Liver (tissue), 8 donors: ENCODE measurements at regions not wholly inside any gene's neighbourhood (a gene's known extent, or its start where the extent isn't known, plus 50 kb on each side); places are given as distances from the start of the nearest gene placed in this dataset.

Experiments used
- DNase-seq: peaks from one replicate; pipeline ENCODE4 v3.0.0-alpha.2; 2017; ENCODE audit warnings: low spot score
- H3K27ac ChIP-seq, 2 donors: one replicate each; pipeline ENCODE4 v1.7.0; 2013; ENCODE audit warnings: inconsistent platforms in 2 of 2, low read length in 2 of 2, control low read depth in 1 of 2, low read depth in 1 of 2, mild to moderate bottlenecking in 1 of 2
- H3K27me3 ChIP-seq, 4 donors: one replicate each; pipeline versions ENCODE4 v1.6.1 to v1.7.0; 2013; ENCODE audit warnings: low read length in 3 of 4, inconsistent platforms in 1 of 4, mild to moderate bottlenecking in 1 of 4, moderate library complexity in 1 of 4; ENCODE audit not compliant: control insufficient read depth in 4 of 4, insufficient read depth in 4 of 4
- H3K36me3 ChIP-seq, 4 donors: one replicate each; pipeline versions ENCODE4 v1.6.1 to v1.7.0; 2013; ENCODE audit warnings: low read length in 3 of 4, mild to moderate bottlenecking in 3 of 4, low read depth in 1 of 4, moderate library complexity in 1 of 4; ENCODE audit not compliant: control insufficient read depth in 4 of 4, insufficient read depth in 3 of 4
- H3K4me1 ChIP-seq, 4 donors: one replicate each; pipeline versions ENCODE4 v1.6.1 to v1.7.0; 2013; ENCODE audit warnings: low read length in 3 of 4, mild to moderate bottlenecking in 3 of 4, moderate library complexity in 1 of 4; ENCODE audit not compliant: control insufficient read depth in 4 of 4, insufficient read depth in 4 of 4
- H3K4me3 ChIP-seq, 3 donors: one replicate each; pipeline versions ENCODE4 v1.6.1 to v1.7.0; 2013; ENCODE audit warnings: low read length in 3 of 3, control low read depth in 1 of 3, low read depth in 1 of 3, mild to moderate bottlenecking in 1 of 3
- H3K9ac ChIP-seq, 2 donors: one replicate each; pipeline ENCODE4 v1.7.0; 2013; ENCODE audit warnings: low read length in 2 of 2, mild to moderate bottlenecking in 2 of 2, moderate library complexity in 2 of 2, control low read depth in 1 of 2, low read depth in 1 of 2
- H3K9me3 ChIP-seq, 4 donors: one replicate each; pipeline versions ENCODE4 v1.6.1 to v1.7.0; 2013; ENCODE audit warnings: low read length in 3 of 4; ENCODE audit not compliant: control insufficient read depth in 4 of 4
- FOXA1 ChIP-seq: IDR thresholded peaks from 2 replicates; pipeline ENCODE4 v1.6.1; 2016; ENCODE audit warnings: antibody characterized with exemption
- GABPA ChIP-seq, 2 donors: IDR thresholded peaks in 1 of 2; conservative IDR thresholded peaks in 1 of 2; 2 replicates each; pipeline ENCODE4 v1.6.1; 2016; ENCODE audit warnings: antibody characterized with exemption in 2 of 2, mild to moderate bottlenecking in 1 of 2, moderate library complexity in 1 of 2
- HNF4A ChIP-seq, 2 donors: conservative IDR thresholded peaks; 2 replicates each; pipeline ENCODE4 v1.6.1; 2016; ENCODE audit warnings: antibody characterized with exemption in 2 of 2, mild to moderate bottlenecking in 2 of 2
- JUND ChIP-seq, 2 donors: IDR thresholded peaks; 2 replicates each; pipeline ENCODE4 v1.6.1; 2016; ENCODE audit warnings: antibody characterized with exemption in 2 of 2
- NR2F2 ChIP-seq: IDR thresholded peaks from 2 replicates; pipeline ENCODE4 v1.6.1; 2016; ENCODE audit warnings: antibody characterized with exemption
- RAD21 ChIP-seq, 2 donors: IDR thresholded peaks; 2 replicates each; pipeline ENCODE4 v1.6.1; 2016; ENCODE audit warnings: antibody characterized with exemption in 2 of 2, mild to moderate bottlenecking in 2 of 2
- TAF1 ChIP-seq: conservative IDR thresholded peaks from 2 replicates; pipeline ENCODE4 v1.6.1; 2016; ENCODE audit warnings: antibody characterized with exemption, mild to moderate bottlenecking
- YY1 ChIP-seq: IDR thresholded peaks from 2 replicates; pipeline ENCODE4 v1.6.1; 2016; ENCODE audit warnings: antibody characterized with exemption, mild to moderate bottlenecking
- WGBS: extraction: QIAGEN DNeasy Blood & Tissue Kit; methylation state at CpG from one replicate; pipeline ENCODE4 v1.1.7; 2013; 5-methylcytosine and 5-hydroxymethylcytosine counted together
- TF ChIP-seq, protein P1 (sequence below): IDR thresholded peaks from 2 replicates; pipeline ENCODE4 v1.6.1; 2016; ENCODE audit warnings: antibody characterized with exemption
- TF ChIP-seq, protein P2 (sequence below): IDR thresholded peaks from 2 replicates; pipeline ENCODE4 v1.6.1; 2016; ENCODE audit warnings: antibody characterized with exemption
- TF ChIP-seq, protein P3 (sequence below): IDR thresholded peaks from 2 replicates; pipeline ENCODE4 v1.6.1; 2016; ENCODE audit warnings: antibody characterized with exemption, mild to moderate bottlenecking
- TF ChIP-seq, protein P4 (sequence below): IDR thresholded peaks from 2 replicates; pipeline ENCODE4 v1.6.1; 2016; ENCODE audit warnings: antibody characterized with exemption
- TF ChIP-seq, protein P5 (sequence below): fragments of 150-350 bp; IDR thresholded peaks from 2 replicates; pipeline ENCODE4 v1.5.1; 2017; ENCODE audit warnings: improper control_type of control experiment, low read depth, low read length; ENCODE audit not compliant: missing input control
- donor health status: healthy.
- donor health status: healthy.
- donor health status: healthy.
- donor health status: healthy.
- donor health status: healthy.

DNA sequence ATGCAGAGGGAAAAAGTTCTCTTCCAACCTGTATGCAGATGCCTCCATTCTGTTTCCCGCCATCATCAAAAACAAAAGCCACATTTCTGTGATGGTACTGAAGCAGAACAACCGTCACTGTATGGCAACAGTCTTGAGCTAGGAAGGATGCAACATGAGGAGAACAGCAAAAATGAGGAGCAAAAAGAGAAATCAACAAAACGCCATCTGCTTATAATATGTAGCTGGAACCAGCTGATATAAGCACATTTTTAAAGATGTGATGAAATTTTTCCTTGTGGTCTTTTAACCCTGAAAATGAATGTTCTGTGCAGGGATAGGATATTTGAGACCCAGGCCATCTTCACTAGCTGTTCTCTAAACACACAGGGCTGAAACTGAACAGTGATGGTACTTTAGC, 287.0 kb downstream of the ZIC4 start:
- Histone ChIP-seq H3K9ac (no peak overlapping the region), H3K4me3 (no peak overlapping the region), H3K27ac (no peak overlapping the region), H3K4me1 (no peaks in the 10 kb centered on the region), H3K9me3 (no peaks in the 10 kb centered on the region), H3K36me3 (no peaks in the 10 kb centered on the region), H3K27me3 (no peaks in the 10 kb centered on the region)
- WGBS: 77% methylated on average over 3 of the region's 3 CpGs
- TF ChIP-seq RAD21 (IDR thresholded peaks at IDR 0.05) (no peak), HNF4A (conservative IDR thresholded peaks at IDR 0.05) (no peak), JUND (IDR thresholded peaks at IDR 0.05) (no peak), NR2F2 (no peak), TAF1 (no peak), YY1 (no peak), FOXA1 (no peak), GABPA (IDR thresholded peaks at IDR 0.05 in 1 of 2, conservative IDR thresholded peaks at IDR 0.05 in 1 of 2) (no peak)
- TF ChIP-seq, protein P1, sequence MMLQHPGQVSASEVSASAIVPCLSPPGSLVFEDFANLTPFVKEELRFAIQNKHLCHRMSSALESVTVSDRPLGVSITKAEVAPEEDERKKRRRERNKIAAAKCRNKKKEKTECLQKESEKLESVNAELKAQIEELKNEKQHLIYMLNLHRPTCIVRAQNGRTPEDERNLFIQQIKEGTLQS: no peak
- TF ChIP-seq, protein P2, sequence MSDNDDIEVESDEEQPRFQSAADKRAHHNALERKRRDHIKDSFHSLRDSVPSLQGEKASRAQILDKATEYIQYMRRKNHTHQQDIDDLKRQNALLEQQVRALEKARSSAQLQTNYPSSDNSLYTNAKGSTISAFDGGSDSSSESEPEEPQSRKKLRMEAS: no peak
- TF ChIP-seq, protein P3, sequence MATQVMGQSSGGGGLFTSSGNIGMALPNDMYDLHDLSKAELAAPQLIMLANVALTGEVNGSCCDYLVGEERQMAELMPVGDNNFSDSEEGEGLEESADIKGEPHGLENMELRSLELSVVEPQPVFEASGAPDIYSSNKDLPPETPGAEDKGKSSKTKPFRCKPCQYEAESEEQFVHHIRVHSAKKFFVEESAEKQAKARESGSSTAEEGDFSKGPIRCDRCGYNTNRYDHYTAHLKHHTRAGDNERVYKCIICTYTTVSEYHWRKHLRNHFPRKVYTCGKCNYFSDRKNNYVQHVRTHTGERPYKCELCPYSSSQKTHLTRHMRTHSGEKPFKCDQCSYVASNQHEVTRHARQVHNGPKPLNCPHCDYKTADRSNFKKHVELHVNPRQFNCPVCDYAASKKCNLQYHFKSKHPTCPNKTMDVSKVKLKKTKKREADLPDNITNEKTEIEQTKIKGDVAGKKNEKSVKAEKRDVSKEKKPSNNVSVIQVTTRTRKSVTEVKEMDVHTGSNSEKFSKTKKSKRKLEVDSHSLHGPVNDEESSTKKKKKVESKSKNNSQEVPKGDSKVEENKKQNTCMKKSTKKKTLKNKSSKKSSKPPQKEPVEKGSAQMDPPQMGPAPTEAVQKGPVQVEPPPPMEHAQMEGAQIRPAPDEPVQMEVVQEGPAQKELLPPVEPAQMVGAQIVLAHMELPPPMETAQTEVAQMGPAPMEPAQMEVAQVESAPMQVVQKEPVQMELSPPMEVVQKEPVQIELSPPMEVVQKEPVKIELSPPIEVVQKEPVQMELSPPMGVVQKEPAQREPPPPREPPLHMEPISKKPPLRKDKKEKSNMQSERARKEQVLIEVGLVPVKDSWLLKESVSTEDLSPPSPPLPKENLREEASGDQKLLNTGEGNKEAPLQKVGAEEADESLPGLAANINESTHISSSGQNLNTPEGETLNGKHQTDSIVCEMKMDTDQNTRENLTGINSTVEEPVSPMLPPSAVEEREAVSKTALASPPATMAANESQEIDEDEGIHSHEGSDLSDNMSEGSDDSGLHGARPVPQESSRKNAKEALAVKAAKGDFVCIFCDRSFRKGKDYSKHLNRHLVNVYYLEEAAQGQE: no peak
- TF ChIP-seq, protein P4, sequence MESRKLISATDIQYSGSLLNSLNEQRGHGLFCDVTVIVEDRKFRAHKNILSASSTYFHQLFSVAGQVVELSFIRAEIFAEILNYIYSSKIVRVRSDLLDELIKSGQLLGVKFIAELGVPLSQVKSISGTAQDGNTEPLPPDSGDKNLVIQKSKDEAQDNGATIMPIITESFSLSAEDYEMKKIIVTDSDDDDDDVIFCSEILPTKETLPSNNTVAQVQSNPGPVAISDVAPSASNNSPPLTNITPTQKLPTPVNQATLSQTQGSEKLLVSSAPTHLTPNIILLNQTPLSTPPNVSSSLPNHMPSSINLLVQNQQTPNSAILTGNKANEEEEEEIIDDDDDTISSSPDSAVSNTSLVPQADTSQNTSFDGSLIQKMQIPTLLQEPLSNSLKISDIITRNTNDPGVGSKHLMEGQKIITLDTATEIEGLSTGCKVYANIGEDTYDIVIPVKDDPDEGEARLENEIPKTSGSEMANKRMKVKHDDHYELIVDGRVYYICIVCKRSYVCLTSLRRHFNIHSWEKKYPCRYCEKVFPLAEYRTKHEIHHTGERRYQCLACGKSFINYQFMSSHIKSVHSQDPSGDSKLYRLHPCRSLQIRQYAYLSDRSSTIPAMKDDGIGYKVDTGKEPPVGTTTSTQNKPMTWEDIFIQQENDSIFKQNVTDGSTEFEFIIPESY: no peak
- TF ChIP-seq, protein P5, sequence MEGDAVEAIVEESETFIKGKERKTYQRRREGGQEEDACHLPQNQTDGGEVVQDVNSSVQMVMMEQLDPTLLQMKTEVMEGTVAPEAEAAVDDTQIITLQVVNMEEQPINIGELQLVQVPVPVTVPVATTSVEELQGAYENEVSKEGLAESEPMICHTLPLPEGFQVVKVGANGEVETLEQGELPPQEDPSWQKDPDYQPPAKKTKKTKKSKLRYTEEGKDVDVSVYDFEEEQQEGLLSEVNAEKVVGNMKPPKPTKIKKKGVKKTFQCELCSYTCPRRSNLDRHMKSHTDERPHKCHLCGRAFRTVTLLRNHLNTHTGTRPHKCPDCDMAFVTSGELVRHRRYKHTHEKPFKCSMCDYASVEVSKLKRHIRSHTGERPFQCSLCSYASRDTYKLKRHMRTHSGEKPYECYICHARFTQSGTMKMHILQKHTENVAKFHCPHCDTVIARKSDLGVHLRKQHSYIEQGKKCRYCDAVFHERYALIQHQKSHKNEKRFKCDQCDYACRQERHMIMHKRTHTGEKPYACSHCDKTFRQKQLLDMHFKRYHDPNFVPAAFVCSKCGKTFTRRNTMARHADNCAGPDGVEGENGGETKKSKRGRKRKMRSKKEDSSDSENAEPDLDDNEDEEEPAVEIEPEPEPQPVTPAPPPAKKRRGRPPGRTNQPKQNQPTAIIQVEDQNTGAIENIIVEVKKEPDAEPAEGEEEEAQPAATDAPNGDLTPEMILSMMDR: no peak
- no peak for DNase-seq

DNA sequence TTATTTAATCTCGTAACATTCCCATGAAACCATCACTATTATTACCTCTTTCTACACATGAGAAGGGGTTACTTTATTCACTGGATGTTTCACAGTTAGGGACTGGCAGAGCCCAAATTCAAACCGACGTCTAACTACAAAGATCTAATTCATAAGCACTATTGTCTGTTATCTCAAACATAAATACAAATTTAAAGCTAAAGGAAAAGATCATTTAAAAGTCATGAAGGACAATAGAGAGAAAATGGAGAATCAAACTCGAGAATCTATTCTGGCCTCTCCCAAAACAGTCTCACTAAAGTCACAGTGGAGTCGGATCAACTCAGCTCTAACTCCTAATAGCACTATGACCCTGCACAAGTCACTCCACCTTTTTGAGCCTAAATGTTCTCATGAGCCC, 287.7 kb downstream of the ZIC4 start:
- Histone ChIP-seq H3K27me3 (no peaks in the 10 kb centered on the region), H3K36me3 (no peaks in the 10 kb centered on the region), H3K4me1 (no peaks in the 10 kb centered on the region), H3K27ac (no peak overlapping the region), H3K4me3 (no peak overlapping the region), H3K9me3 (no peaks in the 10 kb centered on the region), H3K9ac (no peak overlapping the region)
- TF ChIP-seq NR2F2: no peak
- no peak for TF ChIP-seq FOXA1
- TF ChIP-seq, protein P3: no peak
- no peak for DNase-seq
- WGBS: 75% methylated on average over 5 of the region's 5 CpGs
